HT1080 (cell line): ENCODE measurements at regions not wholly inside any gene's neighbourhood (a gene's known extent, or its start where the extent isn't known, plus 50 kb on each side); places are given as distances from the start of the nearest gene placed in this dataset.
"Not testable (repeated sequence)": the region's sequence is repeated elsewhere in the genome, so short reads cannot be mapped to it uniquely, and the experiment has no call there.

Experiments used
- DNase-seq: peaks from one replicate; pipeline ENCODE4 v3.0.0-alpha.2; 2015; ENCODE audit warnings: low read depth

- DNase-seq, result no peak
These were observed 111.0 kb upstream of the CPHXL start for GRCh38 chr16:75837264-75837663.

- DNase-seq, result no peak
These were observed 111.4 kb upstream of the CPHXL start for GRCh38 chr16:75837681-75838080.

GRCh38 chr16:75841517-75841916 is 115.2 kb upstream of the CPHXL start:
- no peak for DNase-seq

GRCh38 chr16:75847172-75847571 is 120.9 kb upstream of the CPHXL start:
- no peak for DNase-seq

GRCh38 chr16:75854152-75854551 is 127.9 kb upstream of the CPHXL start:
- no peak for DNase-seq

GRCh38 chr16:75860326-75861053 is 134.2 kb upstream of the CPHXL start:
- DNase-seq, result peak; percentile 24

- DNase-seq, result peak; percentile 5
These were observed 135.2 kb upstream of the CPHXL start for GRCh38 chr16:75861311-75862097.

- DNase-seq, result no peak
These were observed 135.8 kb upstream of the CPHXL start for GRCh38 chr16:75862098-75862386.

- DNase-seq, result no peak
These were observed 138.0 kb upstream of the CPHXL start for GRCh38 chr16:75864243-75864642.

- no peak for DNase-seq
These were observed 139.4 kb upstream of the CPHXL start for GRCh38 chr16:75865736-75866135.

- peak; percentile 35 for DNase-seq
These were observed 142.6 kb upstream of the CPHXL start for GRCh38 chr16:75868636-75869632.

GRCh38 chr16:75881280-75881679 is 155.0 kb upstream of the CPHXL start:
- not testable (repeated sequence) for DNase-seq

GRCh38 chr16:75899163-75899562 is 172.9 kb upstream of the CPHXL start:
- DNase-seq, result no peak

- no peak for DNase-seq
These were observed 182.2 kb upstream of the CPHXL start for GRCh38 chr16:75908331-75909117.

- DNase-seq, result peak; percentile 75
These were observed 183.5 kb upstream of the CPHXL start for GRCh38 chr16:75909746-75910145.

- DNase-seq, result no peak
These were observed 185.6 kb upstream of the CPHXL start for GRCh38 chr16:75911896-75912295.

- DNase-seq, result no peak
These were observed 187.7 kb upstream of the CPHXL start for GRCh38 chr16:75913958-75914357.

GRCh38 chr16:75916451-75916850 is 190.2 kb upstream of the CPHXL start:
- DNase-seq, result no peak

- no peak for DNase-seq
These were observed 191.8 kb upstream of the CPHXL start for GRCh38 chr16:75918109-75918508.

GRCh38 chr16:75919664-75920063 is 193.4 kb upstream of the CPHXL start:
- no peak for DNase-seq

GRCh38 chr16:75921281-75921680 is 195.0 kb upstream of the CPHXL start:
- no peak for DNase-seq
